Common myeloid progenitor, CD34-positive (primary cell): ENCODE measurements at regions not wholly inside any gene's neighbourhood (a gene's known extent, or its start where the extent isn't known, plus 50 kb on each side); places are given as distances from the start of the nearest gene placed in this dataset.

ENCODE experiments used
- CTCF ChIA-PET: fragments of 350-600 bp; sonication (Branson Sonifier 250); formaldehyde crosslinking; loops from one replicate; lab custom pipeline; 2021; ENCODE audit warnings: antibody characterized with exemption; lab: Charles Lee
- POLR2A ChIA-PET: fragments of 350-600 bp; sonication (Branson Sonifier 250); formaldehyde crosslinking; loops from one replicate; lab custom pipeline; 2021; ENCODE audit warnings: antibody characterized with exemption; lab: Charles Lee
- DNase-seq, 3 donors: peaks; one replicate each; pipeline versions ENCODE4 v3.0.0 to v3.0.0-alpha.2; 2013
- H3K27ac ChIP-seq, 2 experiments: 1 replicate in 1 of 2; 2 replicates in 1 of 2; pipeline ENCODE4 v1.7.0; 2013; ENCODE audit warnings: inconsistent platforms in 2 of 2, low read length in 2 of 2, mild to moderate bottlenecking in 2 of 2, low read depth in 1 of 2, moderate library complexity in 1 of 2; ENCODE audit not compliant: severe bottlenecking in 2 of 2, insufficient read depth in 1 of 2, poor library complexity in 1 of 2
- H3K27me3 ChIP-seq, 5 experiments: replicated peaks in 2 of 5; 1 replicate in 3 of 5; 2 replicates in 2 of 5; pipeline versions ENCODE4 v1.6.1 to v1.7.0; 2013; ENCODE audit warnings: low read length in 4 of 5, mild to moderate bottlenecking in 2 of 5, moderate library complexity in 2 of 5, inconsistent platforms in 1 of 5; ENCODE audit not compliant: insufficient read depth in 5 of 5, control insufficient read depth in 4 of 5
- H3K36me3 ChIP-seq, 4 experiments: 1 replicate in 2 of 4; 2 replicates in 2 of 4; pipeline versions ENCODE4 v1.6.1 to v1.7.0; 2013; ENCODE audit warnings: low read length in 3 of 4, control low read depth in 1 of 4, mild to moderate bottlenecking in 1 of 4; ENCODE audit not compliant: control insufficient read depth in 4 of 4, insufficient read depth in 4 of 4
- H3K4me1 ChIP-seq, 4 experiments: 1 replicate in 3 of 4; 2 replicates in 1 of 4; pipeline versions ENCODE4 v1.6.1 to v1.7.1; 2013; ENCODE audit warnings: low read length in 3 of 4, mild to moderate bottlenecking in 3 of 4, control low read depth in 1 of 4, inconsistent platforms in 1 of 4, moderate library complexity in 1 of 4; ENCODE audit not compliant: control insufficient read depth in 4 of 4, insufficient read depth in 4 of 4; ENCODE audit errors: control extremely low read depth in 1 of 4
- H3K4me3 ChIP-seq, 7 experiments: 1 replicate in 4 of 7; 2 replicates in 3 of 7; pipeline versions ENCODE4 v1.5.1 to v1.7.0; 2013; ENCODE audit warnings: mild to moderate bottlenecking in 7 of 7, low read length in 6 of 7, moderate library complexity in 6 of 7, inconsistent platforms in 2 of 7, low read depth in 2 of 7, control low read depth in 1 of 7; ENCODE audit not compliant: insufficient read depth in 4 of 7, control insufficient read depth in 1 of 7; ENCODE audit errors: extremely low read depth in 1 of 7
- H3K9me3 ChIP-seq, 5 experiments: 1 replicate in 4 of 5; 2 replicates in 1 of 5; pipeline versions ENCODE4 v1.6.1 to v1.7.1; 2013; ENCODE audit warnings: low read length in 4 of 5, mild to moderate bottlenecking in 2 of 5, inconsistent platforms in 1 of 5, low read depth in 1 of 5, moderate library complexity in 1 of 5; ENCODE audit not compliant: control insufficient read depth in 4 of 5, insufficient read depth in 2 of 5; ENCODE audit errors: control extremely low read depth in 1 of 5
- WGBS: methylation state at CpG from one replicate; pipeline ENCODE4 v1.1.5; 2013; ENCODE audit not compliant: insufficient coverage; 5-methylcytosine and 5-hydroxymethylcytosine counted together

GRCh38 chr12:69059465-69060457, 126.8 kb upstream of the CPM start:
- ChIA-PET POLR2A (no interaction called here), CTCF (no interaction called here)
- no peak overlapping the region for H3K27ac ChIP-seq
- no peak overlapping the region for H3K4me3 ChIP-seq
- peaks cover 0 to 2% (median 0%) of the 10 kb centered on the region in 4 experiments for H3K4me1 ChIP-seq
- no peaks in the 10 kb centered on the region for H3K27me3 ChIP-seq
- no peaks in the 10 kb centered on the region for H3K9me3 ChIP-seq
- DNase-seq, result peak in 2 of 3 donors; percentile 28 to 36
- H3K36me3 ChIP-seq, result no peaks in the 10 kb centered on the region
- WGBS, result 89% methylated on average over 7 of the region's 8 CpGs

- no peaks in the 10 kb centered on the region for H3K27me3 ChIP-seq
- H3K36me3 ChIP-seq, result no peaks in the 10 kb centered on the region
- no peak overlapping the region for H3K4me3 ChIP-seq
- no peak for DNase-seq
- no peaks in the 10 kb centered on the region for H3K9me3 ChIP-seq
- H3K4me1 ChIP-seq, result peaks cover 0 to 2% (median 0%) of the 10 kb centered on the region in 4 experiments
- CTCF ChIA-PET, result interaction anchor here (0.9 kb wide), 1 partner anchor 13 kb away, joined by 4 read pairs; no protein-coding TSS in a partner anchor
- WGBS, result no CpG with 5 or more reads among the region's 1 CpG
- no peak overlapping the region for H3K27ac ChIP-seq
- POLR2A ChIA-PET, result no interaction called here
These were observed 128.6 kb upstream of the CPM start for GRCh38 chr12:69061574-69061973.

- no peak overlapping the region for H3K27ac ChIP-seq
- no peak overlapping the region for H3K4me3 ChIP-seq
- H3K27me3 ChIP-seq, result no peaks in the 10 kb centered on the region
- no peaks in the 10 kb centered on the region for H3K36me3 ChIP-seq
- H3K9me3 ChIP-seq, result no peaks in the 10 kb centered on the region
- ChIA-PET CTCF (no interaction called here), POLR2A (no interaction called here)
- no peak for DNase-seq
- 100% methylated on average over 3 of the region's 3 CpGs for WGBS
- peaks cover 0 to 2% (median 0%) of the 10 kb centered on the region in 4 experiments for H3K4me1 ChIP-seq
These were observed 129.8 kb upstream of the CPM start for GRCh38 chr12:69062621-69063237.

DNA sequence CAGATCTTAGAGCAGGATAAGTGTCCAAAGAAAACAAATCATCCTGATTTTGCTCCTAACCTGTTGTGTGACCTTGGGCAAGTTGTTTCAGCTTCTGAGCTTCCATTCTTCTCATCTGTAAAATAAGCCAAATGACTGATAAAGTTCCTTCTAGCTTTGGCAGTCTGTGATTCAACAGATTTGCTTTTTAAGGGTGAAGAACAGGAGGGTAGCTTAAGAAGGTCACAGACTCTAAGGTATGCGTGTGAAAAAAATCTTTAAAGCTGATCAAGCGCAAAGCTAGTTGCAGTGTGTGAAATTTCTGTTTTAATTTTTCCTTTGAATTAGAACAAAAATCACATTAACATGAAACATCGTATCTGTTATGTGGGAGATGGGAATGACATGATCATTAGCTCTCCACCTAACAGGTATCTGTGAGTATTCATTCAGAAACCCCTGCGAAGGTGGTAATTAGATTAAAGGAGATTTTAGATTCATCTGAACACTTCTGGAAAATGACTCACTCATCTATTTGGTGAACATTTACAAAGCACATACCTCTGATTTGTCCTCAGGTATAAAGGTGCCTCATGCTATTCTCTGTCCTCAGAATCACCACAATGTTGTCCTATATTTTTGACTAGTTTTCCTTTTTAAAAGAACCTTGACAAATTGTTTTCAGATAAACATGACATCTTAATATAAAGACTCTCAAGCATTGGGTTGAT, 131.9 kb upstream of the CPM start:
- Histone ChIP-seq H3K9me3 (no peaks in the 10 kb centered on the region), H3K4me1 (no peaks in the 10 kb centered on the region), H3K36me3 (no peaks in the 10 kb centered on the region), H3K27me3 (no peaks in the 10 kb centered on the region), H3K4me3 (no peak overlapping the region), H3K27ac (no peak overlapping the region)
- CTCF ChIA-PET, result interaction anchor here (2.0 kb wide), 1 partner anchor 20 kb away, joined by 4 read pairs; no protein-coding TSS in a partner anchor
- WGBS, result 100% methylated on average over 2 of the region's 4 CpGs
- DNase-seq, result no peak
- POLR2A ChIA-PET, result no interaction called here

DNA sequence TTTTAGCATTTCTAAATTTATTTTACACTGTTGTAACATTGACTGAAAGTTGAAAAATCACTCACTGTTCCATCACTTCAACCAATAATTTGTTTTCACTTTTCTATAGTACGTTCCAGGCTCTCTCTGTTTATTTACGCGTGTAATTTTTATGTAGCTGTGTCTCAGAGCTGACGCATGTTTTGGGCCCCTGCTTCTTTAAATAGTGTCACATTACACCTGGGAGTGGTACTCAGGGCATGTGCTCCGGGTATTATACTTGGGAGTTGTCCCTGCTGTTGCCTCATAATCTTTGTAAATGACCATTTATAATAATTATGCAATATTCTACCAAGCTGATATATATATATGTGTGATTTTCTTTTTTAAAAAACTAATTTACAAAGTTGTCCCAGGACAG, 132.8 kb upstream of the CPM start:
- ChIA-PET POLR2A (no interaction called here), CTCF (interaction anchor here (2.0 kb wide), 1 partner anchor 21 kb away, joined by 4 read pairs; no protein-coding TSS in a partner anchor)
- Histone ChIP-seq H3K9me3 (no peaks in the 10 kb centered on the region), H3K27ac (no peak overlapping the region), H3K4me3 (no peak overlapping the region), H3K27me3 (no peaks in the 10 kb centered on the region), H3K4me1 (peaks cover 0 to 4% (median 2%) of the 10 kb centered on the region in 4 experiments), H3K36me3 (no peaks in the 10 kb centered on the region)
- WGBS, result 95% methylated on average over 3 of the region's 5 CpGs
- no peak for DNase-seq

DNA sequence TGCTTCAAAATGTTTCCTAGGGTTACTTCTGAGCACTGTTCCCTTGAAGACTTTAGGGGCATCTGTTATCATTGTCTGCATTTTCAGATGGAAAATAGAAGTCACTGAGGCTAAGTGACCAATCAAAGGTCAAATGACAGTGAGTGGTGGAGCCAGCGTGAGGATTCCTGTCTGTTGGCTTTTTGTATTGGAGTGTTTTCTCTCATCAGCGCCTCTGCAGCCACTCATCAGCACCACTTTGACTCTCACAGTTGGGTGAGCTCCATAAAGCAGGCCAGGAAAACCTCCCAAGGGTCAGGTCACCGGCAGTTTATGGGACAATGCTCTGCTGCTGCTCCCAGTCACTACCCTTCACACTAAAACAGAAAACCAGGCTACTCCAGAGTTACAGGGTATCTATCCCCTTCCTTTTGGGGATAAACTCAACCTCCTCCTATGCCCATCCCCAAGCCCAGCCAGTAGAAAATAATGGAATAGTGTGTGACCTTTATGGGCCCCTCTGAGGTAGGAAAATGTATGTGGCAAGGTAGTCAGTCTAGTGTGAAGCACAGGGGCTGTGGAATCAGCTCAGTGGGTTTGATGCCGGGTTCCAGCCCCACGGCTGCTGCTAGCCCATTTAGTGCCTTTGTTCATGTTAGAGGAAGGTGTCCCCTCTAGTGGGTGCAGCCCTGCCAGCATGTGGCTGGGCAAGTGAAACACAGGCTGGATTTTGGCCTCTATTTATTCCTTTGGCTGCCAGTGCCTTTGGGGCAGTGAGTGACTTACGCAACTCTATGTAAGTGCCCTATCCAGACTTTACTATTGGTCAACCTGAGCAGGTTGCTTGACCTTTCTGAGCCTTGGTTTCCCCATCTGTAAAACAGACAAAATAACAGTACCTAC, 133.8 kb upstream of the CPM start:
- peaks cover 0 to 6% (median 5%) of the 10 kb centered on the region in 4 experiments for H3K4me1 ChIP-seq
- no peak overlapping the region for H3K4me3 ChIP-seq
- H3K27ac ChIP-seq, result no peak overlapping the region
- CTCF ChIA-PET, result no interaction called here
- no peak for DNase-seq
- no peaks in the 10 kb centered on the region for H3K9me3 ChIP-seq
- H3K27me3 ChIP-seq, result no peaks in the 10 kb centered on the region
- 97% methylated on average over 5 of the region's 6 CpGs for WGBS
- no peaks in the 10 kb centered on the region for H3K36me3 ChIP-seq
- POLR2A ChIA-PET, result no interaction called here
